HG03460 (cell line): ENCODE measurements at regions not wholly inside any gene's neighbourhood (a gene's known extent, or its start where the extent isn't known, plus 50 kb on each side); places are given as distances from the start of the nearest gene placed in this dataset.

Experiments
- ATAC-seq: cut with Tn5 transposase; IDR thresholded peaks from one replicate; pipeline ENCODE4 v1.9.1; 2021; ENCODE audit not compliant: unreplicated experiment

DNA sequence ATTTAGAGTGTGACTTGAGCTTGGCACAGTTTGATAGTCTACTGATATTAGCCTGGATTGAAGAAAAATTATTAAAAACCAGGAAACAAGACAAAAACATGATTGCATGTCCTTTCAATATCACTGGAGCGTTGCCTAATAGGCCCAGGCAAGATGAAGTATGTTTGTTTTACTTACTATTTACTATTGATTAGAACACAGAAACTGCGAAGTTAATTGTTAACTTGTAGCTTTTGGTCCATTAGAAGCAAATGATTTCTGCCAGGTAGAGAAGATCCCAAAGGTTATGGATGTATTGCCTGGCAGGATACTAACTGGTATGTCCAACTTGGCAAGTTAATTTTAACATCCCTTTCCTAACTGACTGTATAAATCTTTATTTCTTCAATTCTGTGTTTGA, 268.9 kb downstream of the ETNK1 start:
- no peak for ATAC-seq

DNA sequence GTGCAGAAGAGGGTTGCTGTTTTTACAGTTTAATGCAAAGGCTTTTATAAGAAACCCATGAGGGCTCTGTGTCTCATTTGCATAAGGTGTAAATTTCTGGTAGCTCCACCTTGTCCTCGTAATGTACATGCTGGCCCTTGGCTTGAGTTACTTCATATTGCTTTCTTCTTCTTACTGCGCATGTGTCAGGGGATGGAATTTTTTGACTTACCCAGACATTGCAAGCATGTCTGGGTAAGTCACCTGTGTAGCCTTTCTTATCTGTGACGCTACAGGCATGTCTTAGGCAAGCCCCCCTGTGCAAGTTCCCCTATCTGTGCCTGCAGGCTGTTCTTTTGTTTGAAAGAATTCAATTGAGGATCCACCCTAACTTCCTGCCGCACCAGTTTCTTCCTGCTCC, 274.2 kb downstream of the ETNK1 start:
- ATAC-seq = no peak

DNA sequence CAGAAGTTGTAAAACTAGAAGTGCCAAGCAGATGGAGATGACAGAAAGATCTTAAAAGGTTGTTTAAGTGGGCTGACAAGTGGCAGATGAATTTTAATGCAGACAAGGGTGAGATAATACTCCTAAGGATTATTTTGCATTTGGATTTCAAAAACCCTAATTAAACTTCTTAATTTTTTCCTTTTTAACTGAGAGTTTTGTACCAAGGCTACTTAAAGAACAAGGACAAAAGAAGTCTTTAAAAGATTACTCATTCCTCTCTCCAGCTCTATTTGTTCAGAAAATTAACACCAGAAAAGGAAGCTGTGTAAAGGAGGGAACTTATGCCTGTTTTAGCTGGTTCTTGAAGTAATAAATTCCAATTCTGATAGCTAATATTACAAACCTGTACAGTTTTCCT, 275.4 kb downstream of the ETNK1 start:
- no peak for ATAC-seq

DNA sequence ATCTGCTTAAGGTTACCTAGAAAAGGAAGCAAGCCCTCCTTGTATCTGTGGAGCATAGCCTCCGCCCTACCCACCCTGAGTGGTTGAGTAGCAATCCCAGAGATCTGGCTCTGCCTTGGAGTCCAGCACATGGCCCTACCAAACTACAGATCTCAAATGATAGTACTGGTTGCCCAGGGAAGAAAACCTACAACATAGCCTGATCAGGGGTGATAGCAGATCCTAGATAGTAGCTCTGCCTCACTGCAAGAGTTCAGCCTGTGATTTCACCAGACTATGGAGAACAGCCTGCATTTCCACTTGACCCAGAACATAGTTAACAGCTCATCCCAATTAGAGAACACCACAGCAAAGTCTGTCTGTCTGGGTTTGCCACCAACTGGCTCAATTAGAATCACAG, 279.5 kb downstream of the ETNK1 start:
- ATAC-seq = no peak

DNA sequence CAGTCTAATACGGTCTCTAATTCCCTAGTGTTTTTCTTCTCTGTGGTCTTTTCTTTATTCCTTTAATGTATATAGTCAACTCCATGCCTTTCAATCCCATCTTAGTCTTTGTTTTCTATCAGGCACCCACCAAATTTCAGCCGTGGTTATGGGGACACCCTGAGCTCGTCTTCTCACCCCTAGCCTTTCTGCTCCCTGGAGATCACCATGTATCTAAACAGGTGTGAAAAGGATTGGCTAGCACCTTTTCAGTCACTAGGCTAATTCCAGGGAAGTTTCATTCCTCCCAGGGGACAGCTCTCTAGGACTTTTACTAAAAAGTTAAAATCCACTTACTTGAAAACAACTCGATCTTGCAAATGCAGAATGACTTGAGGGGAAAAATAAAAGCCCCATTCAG, 291.3 kb downstream of the ETNK1 start:
- ATAC-seq = no peak

DNA sequence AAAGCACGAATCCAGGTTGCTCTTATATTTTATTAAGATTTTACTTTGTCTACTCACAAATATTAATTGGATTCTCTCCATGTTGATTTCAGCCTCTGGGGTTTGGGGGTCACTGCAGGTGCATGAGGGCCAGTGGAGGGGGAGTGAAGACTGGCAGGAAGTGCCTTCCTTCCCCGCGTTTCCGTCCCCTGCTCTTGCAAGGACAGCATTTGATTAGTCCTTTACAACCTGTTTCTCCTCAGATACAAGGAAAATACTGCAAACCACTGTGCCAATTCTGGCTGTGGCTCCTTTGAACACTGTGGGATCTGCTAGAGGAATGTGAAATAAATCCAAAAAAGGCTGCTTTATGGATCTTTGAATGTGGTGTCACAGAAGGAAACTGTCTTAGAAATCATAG, 291.8 kb downstream of the ETNK1 start:
- ATAC-seq = no peak

DNA sequence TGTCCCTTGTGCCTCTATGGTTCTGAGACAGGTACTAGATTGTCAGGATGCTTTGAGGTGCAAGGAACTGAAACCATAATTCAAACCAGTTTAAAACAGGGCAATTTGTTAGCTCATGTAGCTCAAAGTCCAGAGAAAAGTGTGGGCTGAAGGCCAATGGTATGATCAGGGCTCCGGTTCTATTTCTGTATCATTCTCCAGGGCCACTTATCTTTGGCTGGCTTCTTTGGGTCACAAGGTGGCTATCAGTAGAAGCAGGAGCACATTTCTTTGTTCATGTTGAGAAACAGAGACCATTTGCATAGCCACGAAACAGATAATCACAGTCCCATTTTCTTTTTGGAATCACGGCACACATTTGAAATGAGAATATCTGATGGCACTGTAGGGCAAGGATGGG, 294.9 kb downstream of the ETNK1 start:
- ATAC-seq = no peak

DNA sequence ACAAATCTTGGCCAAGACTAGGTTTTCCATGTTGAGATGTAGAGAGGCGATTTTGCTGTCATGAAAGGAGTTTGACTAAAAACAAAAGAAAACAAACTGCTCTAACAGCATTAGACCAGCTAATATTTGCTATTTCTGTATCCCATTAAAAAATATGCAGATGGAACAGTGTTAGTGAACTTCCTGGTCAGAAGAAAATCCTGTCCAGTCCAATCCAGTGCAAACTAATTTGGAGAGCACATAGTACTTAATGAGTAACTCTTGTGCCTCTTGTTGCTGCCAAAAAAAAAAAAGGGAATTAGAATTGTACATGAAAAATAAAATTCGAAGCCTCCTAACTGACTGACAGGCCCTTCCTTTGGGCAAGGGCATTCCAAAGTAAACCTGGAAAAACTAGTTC, 298.8 kb downstream of the ETNK1 start:
- ATAC-seq = no peak

DNA sequence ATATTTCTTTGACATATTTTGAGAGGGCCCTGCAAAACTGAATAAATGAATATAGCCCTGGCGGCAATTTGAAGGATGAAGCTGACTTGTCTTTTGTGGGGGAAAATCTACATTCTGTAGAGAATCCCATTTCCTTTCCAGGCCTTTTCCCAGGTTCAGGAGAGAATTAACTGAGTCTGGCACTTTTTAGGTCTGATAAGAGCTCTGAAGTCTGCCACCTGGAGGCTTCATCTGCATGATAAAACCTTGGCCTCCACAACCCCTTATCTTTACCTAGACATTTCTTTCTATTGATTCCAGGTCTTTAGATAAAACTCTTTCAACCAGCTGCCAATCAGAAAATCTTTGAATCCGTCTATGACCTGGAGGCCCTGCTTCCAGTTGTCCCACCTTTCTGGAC, 299.4 kb downstream of the ETNK1 start:
- no peak for ATAC-seq

DNA sequence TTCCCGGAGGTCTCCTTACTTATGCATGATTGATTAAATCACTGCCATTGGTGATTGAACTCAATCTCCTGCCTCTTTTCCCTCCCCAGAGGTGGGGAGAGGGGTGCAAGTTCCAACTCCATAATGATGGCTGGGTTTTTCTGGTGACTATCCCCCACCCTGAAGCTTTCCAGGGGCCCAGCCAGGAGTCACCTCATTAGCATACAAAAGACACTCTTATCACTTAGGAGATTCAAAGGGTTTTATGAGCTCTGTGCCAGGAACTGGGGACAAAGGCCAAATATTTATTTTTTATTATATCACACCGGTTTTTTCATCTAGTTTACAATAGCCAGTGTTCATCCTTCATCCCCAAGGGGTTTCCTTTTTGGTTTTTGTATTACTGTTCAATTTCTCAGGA, 300.7 kb downstream of the ETNK1 start:
- no peak for ATAC-seq

DNA sequence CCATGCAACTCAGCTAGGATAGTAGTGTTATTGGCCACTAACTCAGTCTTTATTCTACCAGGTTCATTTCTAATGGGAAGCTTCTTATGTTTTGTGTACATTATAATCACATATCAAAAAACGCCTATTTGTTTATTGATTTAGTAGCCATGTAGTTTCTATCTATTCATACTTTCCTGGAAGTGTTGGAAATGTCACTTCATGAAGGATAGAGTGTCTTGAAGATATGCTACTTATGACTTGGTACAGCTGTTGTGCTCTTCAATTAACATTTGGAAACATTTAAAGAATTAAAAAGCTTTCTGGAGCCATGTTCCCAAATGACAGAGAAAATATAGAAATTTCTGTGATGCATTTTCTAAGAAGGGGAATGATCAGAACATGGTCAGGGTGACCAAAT, 307.5 kb downstream of the ETNK1 start:
- no peak for ATAC-seq

DNA sequence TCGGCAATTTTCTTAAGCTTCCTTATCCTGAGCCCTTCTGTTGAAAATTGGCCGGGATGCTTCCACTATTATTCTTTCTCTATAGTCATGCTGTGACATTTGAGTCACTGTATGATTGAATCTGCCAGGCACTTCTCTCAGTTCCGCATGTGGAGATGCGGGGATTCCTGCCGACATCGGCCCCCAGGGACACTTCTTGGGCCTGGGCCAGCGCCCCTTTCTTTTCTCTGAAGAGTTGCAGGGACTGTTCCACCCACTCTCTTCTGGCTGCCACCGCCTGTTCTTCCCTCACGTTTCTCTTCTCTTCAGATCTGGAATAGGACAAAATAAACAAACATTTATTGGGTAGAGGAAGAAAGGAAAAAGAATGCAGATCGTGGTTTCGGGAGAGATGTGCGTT, 310.1 kb downstream of the ETNK1 start:
- ATAC-seq = no peak

DNA sequence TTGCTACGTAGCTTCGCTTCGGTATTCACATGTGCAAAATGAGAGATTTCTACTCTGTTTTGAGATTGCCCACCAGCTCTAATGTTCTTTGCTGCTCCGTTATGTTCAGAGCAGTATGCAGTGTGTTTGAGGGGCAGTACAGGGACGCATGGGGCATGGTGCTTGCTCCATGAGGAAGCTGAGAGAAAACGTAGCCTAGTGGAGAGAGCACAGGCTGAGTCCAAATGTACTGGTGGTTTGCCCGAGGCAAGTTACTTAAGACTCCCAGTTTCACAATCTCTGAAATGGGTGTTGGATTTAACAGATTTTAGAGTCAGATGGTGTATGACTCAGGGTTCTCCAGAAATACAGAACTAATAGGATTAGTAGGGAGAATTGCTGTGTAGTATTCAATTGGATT, 310.5 kb downstream of the ETNK1 start:
- ATAC-seq = no peak

DNA sequence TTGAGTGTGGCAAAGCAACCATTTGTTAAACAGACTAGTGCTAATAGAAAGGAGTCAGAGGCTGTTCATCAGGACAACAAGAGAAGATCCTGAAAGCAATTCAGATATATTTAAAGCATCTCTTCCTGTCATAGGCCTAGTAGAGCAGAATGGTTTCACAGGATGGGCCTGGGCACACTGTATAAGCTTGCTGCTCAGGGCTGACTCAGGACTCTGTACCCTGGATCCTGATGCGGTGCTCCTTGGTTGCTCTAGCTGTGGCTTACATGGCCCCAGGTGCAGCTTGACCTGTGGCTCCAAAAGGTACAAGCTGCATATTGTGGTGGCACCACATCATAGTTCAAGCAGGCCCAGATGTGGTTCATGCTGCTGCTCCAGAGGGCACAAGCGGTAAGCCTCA, 313.4 kb downstream of the ETNK1 start:
- no peak for ATAC-seq

DNA sequence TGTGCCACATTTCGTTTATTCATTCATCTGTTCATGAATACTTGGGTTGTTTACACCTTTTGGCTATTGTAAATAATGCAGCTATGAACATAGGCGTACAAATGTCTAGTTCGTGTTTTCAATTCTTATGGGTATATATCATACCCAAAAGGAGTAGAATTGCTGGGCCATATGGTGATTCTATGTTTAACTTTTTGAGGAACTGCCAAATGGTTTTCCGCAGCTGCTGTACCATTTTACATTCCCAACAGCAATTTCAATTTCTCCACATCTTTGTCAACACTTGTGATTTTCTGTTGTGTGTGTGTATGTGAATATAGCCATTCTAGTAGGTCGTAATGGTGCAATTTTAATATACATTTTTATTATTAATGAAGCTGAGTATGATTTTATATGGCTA, 326.2 kb downstream of the ETNK1 start:
- no peak for ATAC-seq

DNA sequence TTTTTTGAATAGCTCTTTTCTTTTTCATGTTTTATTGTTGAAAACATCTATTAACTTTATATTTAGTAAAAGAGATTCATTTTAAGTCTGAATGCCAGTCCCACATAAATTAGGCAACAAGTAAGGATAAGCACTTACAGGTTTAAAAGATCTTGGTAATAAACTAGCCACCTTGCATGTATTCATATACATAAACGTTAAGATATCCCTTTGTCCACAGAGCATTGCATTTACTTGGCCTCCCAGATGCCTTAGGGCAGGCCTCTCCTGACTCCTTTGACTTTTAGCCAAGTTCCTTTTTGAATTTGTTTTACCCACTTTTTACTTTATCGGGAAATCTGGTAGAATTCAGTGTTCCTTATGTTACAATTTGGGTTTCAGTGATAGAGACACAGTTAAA, 331.7 kb downstream of the ETNK1 start:
- ATAC-seq = no peak

DNA sequence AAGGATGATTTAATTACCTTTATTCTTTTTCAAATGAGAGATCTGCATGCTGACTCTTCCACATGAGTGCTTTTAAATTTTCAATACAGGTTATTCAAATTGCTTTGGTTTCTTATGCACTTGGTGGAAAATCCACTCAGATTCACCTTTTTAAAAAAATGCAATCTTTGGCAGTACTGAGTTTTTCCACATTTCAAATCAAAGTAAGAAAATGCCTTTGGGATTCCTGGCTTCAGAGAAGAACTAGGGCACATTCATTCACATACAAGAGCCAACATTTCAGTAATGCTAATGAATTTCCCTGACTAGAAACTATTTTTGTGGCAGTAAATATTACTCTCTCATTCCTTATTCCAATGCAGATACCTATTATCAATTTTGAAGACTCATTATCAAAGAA, 342.2 kb downstream of the ETNK1 start:
- no peak for ATAC-seq

DNA sequence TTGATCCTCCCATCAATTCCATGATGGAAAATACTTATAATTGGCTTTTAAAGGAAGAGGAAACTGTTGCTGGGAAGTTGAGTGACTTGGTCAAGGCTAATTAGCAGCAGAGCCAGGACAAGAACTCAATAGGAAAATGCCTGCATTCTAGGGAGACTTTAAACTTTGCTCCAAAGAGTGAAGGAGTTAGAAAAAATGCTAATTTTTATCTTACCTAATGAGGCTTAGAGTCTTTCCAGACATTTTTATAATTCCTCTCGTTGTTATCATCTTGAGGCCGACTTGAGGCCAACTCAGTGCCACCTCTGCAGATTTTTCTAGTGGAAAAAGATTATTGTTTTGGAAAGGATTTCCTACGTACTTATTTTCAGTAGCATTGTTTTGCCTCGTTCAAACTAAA, 344.6 kb downstream of the ETNK1 start:
- no peak for ATAC-seq

DNA sequence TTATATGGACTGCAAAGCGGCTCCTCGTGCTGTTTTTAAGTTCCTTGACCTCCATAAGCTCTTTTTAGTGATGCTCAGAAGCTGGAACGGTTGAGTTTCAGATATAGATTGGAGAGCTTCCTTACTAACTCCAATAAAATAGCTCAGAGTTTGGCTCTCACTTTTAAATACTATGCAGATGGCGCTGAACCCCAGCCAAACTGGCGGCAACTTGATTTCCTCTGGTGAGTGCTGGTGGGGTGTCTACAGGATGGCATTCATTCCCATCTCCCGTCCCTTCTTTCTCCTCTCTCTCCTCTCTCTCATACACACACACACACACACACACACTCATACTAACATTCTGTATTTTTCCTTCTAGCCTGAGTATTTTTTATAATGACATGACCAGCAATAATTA, 346.3 kb downstream of the ETNK1 start:
- no peak for ATAC-seq

DNA sequence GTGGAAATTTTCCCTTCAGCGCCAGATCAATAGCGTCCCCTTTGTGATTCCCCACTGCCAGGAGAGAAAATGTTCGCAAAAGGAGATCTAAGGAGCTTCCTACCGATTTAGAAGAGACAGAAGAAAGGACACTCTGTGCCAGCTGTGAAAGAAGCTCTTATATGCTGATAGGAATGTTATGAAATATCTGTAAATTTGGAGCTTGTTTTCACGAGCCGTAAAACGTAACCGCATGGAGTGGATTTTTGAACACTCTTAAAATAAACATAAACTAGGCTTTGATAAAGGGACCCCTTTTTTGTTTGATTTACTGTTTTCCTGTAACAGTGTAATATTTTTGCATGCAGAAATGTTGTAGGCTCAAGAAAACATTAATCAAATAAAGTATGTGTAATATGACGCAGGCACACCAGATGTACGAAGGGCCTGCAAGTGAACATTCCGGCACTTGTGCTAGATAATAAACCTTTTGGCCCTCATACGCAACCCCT, 346.8 kb downstream of the ETNK1 start:
- ATAC-seq = no peak

DNA sequence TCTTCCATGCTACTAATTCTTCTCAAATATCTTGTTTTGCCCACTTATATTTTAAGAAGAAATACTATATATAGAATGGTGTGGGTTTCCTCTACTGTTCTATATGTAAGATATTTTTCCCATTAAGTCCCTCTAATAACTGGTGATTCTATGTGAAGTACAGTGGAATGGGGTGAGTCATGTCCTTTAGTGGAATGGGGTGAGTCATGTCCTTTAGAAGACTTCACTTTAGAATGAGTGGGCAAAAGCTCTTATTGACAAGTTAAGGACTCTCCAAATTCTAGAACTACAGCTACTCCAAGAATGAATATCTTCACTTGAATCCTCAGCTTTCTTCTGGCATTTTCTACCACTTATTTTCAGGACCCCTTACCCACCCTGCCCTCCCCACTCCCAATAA, 349.9 kb downstream of the ETNK1 start:
- no peak for ATAC-seq

DNA sequence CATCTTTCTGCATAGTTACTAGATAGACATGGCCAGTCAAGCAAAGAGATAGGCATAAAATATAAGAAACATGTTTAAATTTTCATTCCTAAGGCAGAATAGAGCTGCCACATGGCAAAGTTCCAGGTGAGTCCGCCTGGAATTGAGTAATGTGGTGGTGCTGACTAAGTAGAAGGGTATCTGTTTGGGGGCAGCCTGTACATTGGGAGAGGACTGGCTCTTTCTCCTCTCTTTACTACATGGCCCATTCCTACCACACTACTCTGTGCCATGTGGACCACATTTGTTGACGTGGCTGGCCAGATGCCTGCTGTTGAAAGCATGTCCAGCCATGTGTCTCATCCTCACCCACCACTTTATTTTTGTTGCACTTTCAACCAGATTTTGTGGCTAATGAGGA, 354.0 kb downstream of the ETNK1 start:
- ATAC-seq = no peak

DNA sequence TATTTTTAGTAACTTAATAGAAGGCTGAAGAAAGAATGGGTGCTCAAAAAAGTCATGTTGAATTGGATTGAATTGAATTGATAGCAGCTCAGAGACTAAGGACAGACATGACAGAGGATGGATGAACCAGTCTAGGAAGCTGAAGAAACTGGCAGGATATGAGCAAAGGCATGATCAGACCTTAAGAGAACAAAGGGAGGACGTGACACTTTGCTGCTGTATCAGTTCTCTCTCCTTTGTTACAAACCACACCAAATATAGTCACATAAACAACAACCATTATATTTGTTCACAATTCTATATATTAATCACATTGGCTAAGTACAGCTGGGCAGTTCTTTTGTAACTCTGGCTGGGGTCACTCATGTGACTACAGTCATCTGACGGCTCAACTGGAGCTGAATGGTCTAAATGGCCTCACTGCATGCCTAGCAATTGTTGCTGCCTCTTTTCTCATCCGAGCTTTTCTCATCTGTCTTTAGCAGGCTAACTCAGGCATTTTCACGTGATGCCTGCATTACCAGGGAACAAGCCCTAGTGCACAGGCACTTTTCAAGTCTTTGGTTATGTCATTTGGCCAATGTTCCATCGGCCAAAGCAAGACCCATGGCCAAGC, 355.0 kb downstream of the ETNK1 start:
- ATAC-seq = no peak

DNA sequence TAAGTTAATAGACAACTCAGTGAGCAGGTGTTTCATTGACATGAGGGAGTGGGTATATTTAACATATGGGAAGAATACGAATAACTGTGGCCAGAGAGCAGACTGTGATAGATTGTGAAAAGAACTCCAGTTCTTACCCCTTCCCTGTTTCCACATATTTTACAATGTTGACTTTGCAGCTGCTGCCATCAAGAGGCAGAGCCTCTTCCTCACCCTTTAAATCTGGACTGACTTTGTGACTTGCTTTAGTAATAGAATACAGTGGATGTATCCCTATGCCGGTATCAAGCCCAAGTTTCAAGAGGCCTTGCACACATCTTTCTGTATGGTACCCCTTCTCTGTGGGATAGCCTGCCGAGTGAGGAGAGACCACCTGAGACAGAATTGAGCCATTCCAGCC, 356.7 kb downstream of the ETNK1 start:
- no peak for ATAC-seq
